ENCODE measurements at regions not wholly inside any gene's neighbourhood (a gene's known extent, or its start where the extent isn't known, plus 50 kb on each side); places are given as distances from the start of the nearest gene placed in this dataset.

GRCh38 chr6:22808466-22808865, 239.1 kb downstream of the HDGFL1 start:
- no peak for DNase-seq (ENCODE audit: low spot score)

GRCh38 chr6:22809370-22809769, 240.0 kb downstream of the HDGFL1 start:
- no peak for DNase-seq (ENCODE audit: low spot score)

GRCh38 chr6:22819209-22819608, 249.8 kb downstream of the HDGFL1 start:
- no peak for DNase-seq (ENCODE audit: low spot score)

GRCh38 chr6:22821664-22822320, 252.4 kb downstream of the HDGFL1 start:
- DNase-seq (ENCODE audit: low spot score) = no peak

GRCh38 chr6:22825210-22825609, 255.8 kb downstream of the HDGFL1 start:
- no peak for DNase-seq (ENCODE audit: low spot score)

GRCh38 chr6:22826961-22827360, 257.6 kb downstream of the HDGFL1 start:
- DNase-seq (ENCODE audit: low spot score) = no peak

GRCh38 chr6:22827760-22828159, 258.4 kb downstream of the HDGFL1 start:
- DNase-seq (ENCODE audit: low spot score) = no peak

GRCh38 chr6:22828179-22829062, 259.1 kb downstream of the HDGFL1 start:
- no peak for DNase-seq (ENCODE audit: low spot score)

- DNase-seq (ENCODE audit: low spot score) = no peak
Measured at GRCh38 chr6:22829070-22829469, 259.7 kb downstream of the HDGFL1 start.

- DNase-seq (ENCODE audit: low spot score) = no peak
Measured at GRCh38 chr6:22830463-22830862, 261.1 kb downstream of the HDGFL1 start.

GRCh38 chr6:22833191-22833590, 263.8 kb downstream of the HDGFL1 start:
- no peak for DNase-seq (ENCODE audit: low spot score)

GRCh38 chr6:22838345-22838744, 269.0 kb downstream of the HDGFL1 start:
- no peak for DNase-seq (ENCODE audit: low spot score)

GRCh38 chr6:22845467-22845866, 276.1 kb downstream of the HDGFL1 start:
- DNase-seq (ENCODE audit: low spot score) = no peak

- no peak for DNase-seq (ENCODE audit: low spot score)
Measured at GRCh38 chr6:22848121-22848520, 278.8 kb downstream of the HDGFL1 start.

- DNase-seq (ENCODE audit: low spot score) = no peak
Measured at GRCh38 chr6:22849921-22850320, 280.6 kb downstream of the HDGFL1 start.

GRCh38 chr6:22852101-22852500, 282.7 kb downstream of the HDGFL1 start:
- DNase-seq (ENCODE audit: low spot score) = no peak

- DNase-seq (ENCODE audit: low spot score) = no peak
Measured at GRCh38 chr6:22873513-22874136, 304.3 kb downstream of the HDGFL1 start.

- DNase-seq (ENCODE audit: low spot score) = no peak
Measured at GRCh38 chr6:22875845-22876244, 306.5 kb downstream of the HDGFL1 start.

- no peak for DNase-seq (ENCODE audit: low spot score)
Measured at GRCh38 chr6:22878324-22878701, 308.9 kb downstream of the HDGFL1 start.

GRCh38 chr6:22878706-22879105, 309.3 kb downstream of the HDGFL1 start:
- no peak for DNase-seq (ENCODE audit: low spot score)

- no peak for DNase-seq (ENCODE audit: low spot score)
Measured at GRCh38 chr6:22880686-22881433, 311.5 kb downstream of the HDGFL1 start.

GRCh38 chr6:22882581-22882980, 313.2 kb downstream of the HDGFL1 start:
- DNase-seq (ENCODE audit: low spot score) = no peak

All from hematopoietic multipotent progenitor cell treated with erythropoietin and hydrocortisone succinate and interleukin-3 and kit ligand, for 15 days (in vitro differentiated cells).